ENCODE measurements at regions not wholly inside any gene's neighbourhood (a gene's known extent, or its start where the extent isn't known, plus 50 kb on each side); places are given as distances from the start of the nearest gene placed in this dataset.

GRCh38 chr4:177796841-177797240 is 354.6 kb upstream of the AGA start:
- no TSS peak for BruUV-seq (replicated peaks)
- Histone ChIP-seq H3K9me3 (ENCODE audit: control insufficient read depth, insufficient read depth, low read length) (no peaks in the 10 kb centered on the region), H3K4me1 (ENCODE audit: control insufficient read depth, insufficient read depth, low read length) (no peaks in the 10 kb centered on the region), H3K36me3 (ENCODE audit: control insufficient read depth, insufficient read depth, low read length) (no peaks in the 10 kb centered on the region), H2AFZ (replicated peaks; ENCODE audit: low read length, poor library complexity) (no peak overlapping the region), H3K56ac (ENCODE audit: extremely low read depth, insufficient read depth, low read length) (no peak overlapping the region), H3K23ac (ENCODE audit: low read depth, low read length) (no peak overlapping the region), H3K79me1 (ENCODE audit: low read depth in 1 of 2, low read length in 2 of 2) (no peaks in the 10 kb centered on the region), H4K91ac (ENCODE audit: insufficient read depth, low read depth, low read length) (no peak overlapping the region), H4K20me1 (ENCODE audit: insufficient read depth, low read length) (no peaks in the 10 kb centered on the region), H3K9ac (ENCODE audit: low read depth, low read length) (no peak overlapping the region), H3K4me2 (ENCODE audit: low read depth, low read length) (no peak overlapping the region), H2BK20ac (ENCODE audit: low read depth, low read length) (no peak overlapping the region), H2BK5ac (ENCODE audit: low read depth, low read length, poor library complexity, severe bottlenecking) (no peak overlapping the region), H4K8ac (ENCODE audit: low read depth in 2 of 2, low read length in 2 of 2) (no peak overlapping the region), H3K4me3 (ENCODE audit: insufficient read depth, low read depth, low read length) (no peak overlapping the region), H3K14ac (replicated peaks; ENCODE audit: low read depth, low read length) (no peak overlapping the region), H3K18ac (ENCODE audit: low read depth, low read length) (no peak overlapping the region), H3K27ac (ENCODE audit: insufficient read depth, low read length) (no peak overlapping the region), H2AK5ac (ENCODE audit: low read depth, low read length) (no peak overlapping the region), H3K9me1 (ENCODE audit: insufficient read depth, low read length) (no peaks in the 10 kb centered on the region), H3K4ac (ENCODE audit: low read depth, low read length) (no peak overlapping the region), H2BK15ac (ENCODE audit: low read depth, low read length) (no peak overlapping the region), H2BK120ac (ENCODE audit: low read depth, low read length) (no peak overlapping the region), H3K27me3 (ENCODE audit: control insufficient read depth, insufficient read depth, low read length) (no peaks in the 10 kb centered on the region), H4K5ac (ENCODE audit: low read depth, low read length) (no peak overlapping the region), H2AK9ac (replicated peaks; ENCODE audit: low read depth, low read length, poor library complexity) (no peak overlapping the region)
- POLR2A ChIA-PET (ENCODE audit: unreplicated experiment), result no interaction called here
- TF ChIP-seq RAD21 (IDR thresholded peaks at IDR 0.05; ENCODE audit: low read length), result no peak
- no peak for TF ChIP-seq BHLHE40 (IDR thresholded peaks at IDR 0.05; ENCODE audit: low read depth, low read length)
- TF ChIP-seq NFE2L2 (IDR thresholded peaks at IDR 0.05; ENCODE audit: low read depth, low read length), result no peak
- no peak for TF ChIP-seq USF2 (IDR thresholded peaks at IDR 0.05; ENCODE audit: low read depth, low read length)
- TF ChIP-seq, protein P1, sequence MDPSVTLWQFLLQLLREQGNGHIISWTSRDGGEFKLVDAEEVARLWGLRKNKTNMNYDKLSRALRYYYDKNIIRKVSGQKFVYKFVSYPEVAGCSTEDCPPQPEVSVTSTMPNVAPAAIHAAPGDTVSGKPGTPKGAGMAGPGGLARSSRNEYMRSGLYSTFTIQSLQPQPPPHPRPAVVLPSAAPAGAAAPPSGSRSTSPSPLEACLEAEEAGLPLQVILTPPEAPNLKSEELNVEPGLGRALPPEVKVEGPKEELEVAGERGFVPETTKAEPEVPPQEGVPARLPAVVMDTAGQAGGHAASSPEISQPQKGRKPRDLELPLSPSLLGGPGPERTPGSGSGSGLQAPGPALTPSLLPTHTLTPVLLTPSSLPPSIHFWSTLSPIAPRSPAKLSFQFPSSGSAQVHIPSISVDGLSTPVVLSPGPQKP (IDR thresholded peaks at IDR 0.05; ENCODE audit: borderline replicate concordance, low read depth, low read length), result no peak
- no peak for TF ChIP-seq RFX5 (IDR thresholded peaks at IDR 0.05; ENCODE audit: low read depth, low read length)
- no peak for TF ChIP-seq SMC3 (IDR thresholded peaks at IDR 0.05; ENCODE audit: low read depth, low read length)
- TF ChIP-seq MAFK (IDR thresholded peaks at IDR 0.05; ENCODE audit: low read depth, low read length), result no peak
- TF ChIP-seq CTCF (conservative IDR thresholded peaks at IDR 0.05; ENCODE audit: low read depth, low read length), result no peak
- TF ChIP-seq RCOR1 (IDR thresholded peaks at IDR 0.05; ENCODE audit: insufficient replicate concordance, low read length), result no peak
- no peak for TF ChIP-seq POLR2A (IDR thresholded peaks at IDR 0.05; ENCODE audit: low read depth, low read length)
- TF ChIP-seq MXI1 (IDR thresholded peaks at IDR 0.05; ENCODE audit: borderline replicate concordance, low read depth, low read length), result no peak
- TF ChIP-seq CEBPB (IDR thresholded peaks at IDR 0.05; ENCODE audit: low read depth, low read length), result no peak
- no peak for TF ChIP-seq CHD1 (IDR thresholded peaks at IDR 0.05; ENCODE audit: low read depth, low read length)
- TF ChIP-seq MAZ (IDR thresholded peaks at IDR 0.05; ENCODE audit: borderline replicate concordance, low read depth, low read length), result no peak
- TF ChIP-seq FOS (IDR thresholded peaks at IDR 0.05; ENCODE audit: low read depth, low read length), result no peak
- DNase-seq (no peak), ATAC-seq (ENCODE audit: low read depth) (no peak)
- intact Hi-C loops (cut with micrococcal nuclease), result no loop called here
- dilution Hi-C loops (cut with HindIII; ENCODE audit: low sequenced_read_pairs, unreplicated experiment), result no loop called here
- in situ Hi-C loops (cut with MboI; ENCODE audit: low sequenced_read_pairs), result no loop called here
- CTCF ChIA-PET, result interaction anchor here (0.6 to 1.2 kb wide), 2 partner anchors 10 to 128 kb away, joined by 3 to 4 read pairs; no protein-coding TSS in a partner anchor
- WGBS, 2 experiments (ENCODE audit: extremely low coverage in 2 of 2, insufficient read length in 1 of 2), result no CpG with 5 or more reads among the region's 5 CpGs

Measured in IMR-90 (cell line).